ENCODE measurements at regions not wholly inside any gene's neighbourhood (a gene's known extent, or its start where the extent isn't known, plus 50 kb on each side); places are given as distances from the start of the nearest gene placed in this dataset.

- H3K79me2 ChIP-seq (ENCODE audit: control insufficient read depth, insufficient read depth, low read length) = no peaks in the 10 kb centered on the region
- FAIRE-seq = no peak
- H3K4me3 ChIP-seq (ENCODE audit: control insufficient read depth in 2 of 3, extremely low read depth in 1 of 3, insufficient read depth in 2 of 3, low read depth in 1 of 3, low read length in 3 of 3) = no peak overlapping the region
- TF ChIP-seq, protein P1, sequence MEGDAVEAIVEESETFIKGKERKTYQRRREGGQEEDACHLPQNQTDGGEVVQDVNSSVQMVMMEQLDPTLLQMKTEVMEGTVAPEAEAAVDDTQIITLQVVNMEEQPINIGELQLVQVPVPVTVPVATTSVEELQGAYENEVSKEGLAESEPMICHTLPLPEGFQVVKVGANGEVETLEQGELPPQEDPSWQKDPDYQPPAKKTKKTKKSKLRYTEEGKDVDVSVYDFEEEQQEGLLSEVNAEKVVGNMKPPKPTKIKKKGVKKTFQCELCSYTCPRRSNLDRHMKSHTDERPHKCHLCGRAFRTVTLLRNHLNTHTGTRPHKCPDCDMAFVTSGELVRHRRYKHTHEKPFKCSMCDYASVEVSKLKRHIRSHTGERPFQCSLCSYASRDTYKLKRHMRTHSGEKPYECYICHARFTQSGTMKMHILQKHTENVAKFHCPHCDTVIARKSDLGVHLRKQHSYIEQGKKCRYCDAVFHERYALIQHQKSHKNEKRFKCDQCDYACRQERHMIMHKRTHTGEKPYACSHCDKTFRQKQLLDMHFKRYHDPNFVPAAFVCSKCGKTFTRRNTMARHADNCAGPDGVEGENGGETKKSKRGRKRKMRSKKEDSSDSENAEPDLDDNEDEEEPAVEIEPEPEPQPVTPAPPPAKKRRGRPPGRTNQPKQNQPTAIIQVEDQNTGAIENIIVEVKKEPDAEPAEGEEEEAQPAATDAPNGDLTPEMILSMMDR (optimal IDR thresholded peaks at IDR 0.05 in 1 of 3, IDR thresholded peaks at IDR 0.05 in 1 of 3, conservative IDR thresholded peaks at IDR 0.05 in 1 of 3; ENCODE audit: extremely low read depth in 1 of 3, insufficient read depth in 2 of 3, low read length in 3 of 3) = no peak
- no peak for TF ChIP-seq EZH2 (IDR thresholded peaks at IDR 0.05; ENCODE audit: low read length)
- no peaks in the 10 kb centered on the region for H4K20me1 ChIP-seq (ENCODE audit: control insufficient read depth, extremely low read depth, insufficient read depth, low read length)
- no peaks in the 10 kb centered on the region for H3K9me3 ChIP-seq (ENCODE audit: control insufficient read depth, low read depth, low read length)
- H2AFZ ChIP-seq (ENCODE audit: control insufficient read depth, low read length) = no peak overlapping the region
- H3K36me3 ChIP-seq (ENCODE audit: control insufficient read depth in 2 of 2, extremely low read depth in 1 of 2, insufficient read depth in 2 of 2, low read length in 2 of 2) = no peaks in the 10 kb centered on the region
- no peak overlapping the region for H3K9ac ChIP-seq (ENCODE audit: control insufficient read depth, extremely low read depth, insufficient read depth, low read length)
- no peaks in the 10 kb centered on the region for H3K27me3 ChIP-seq (ENCODE audit: control insufficient read depth, extremely low read depth, insufficient read depth, low read length)
- no peak for DNase-seq (ENCODE audit: low read depth, low spot score)
- H3K9me1 ChIP-seq (ENCODE audit: control insufficient read depth, extremely low read depth, insufficient read depth, low read length) = no peaks in the 10 kb centered on the region
- no peak overlapping the region for H3K4me2 ChIP-seq (ENCODE audit: control insufficient read depth, extremely low read depth, insufficient read depth, low read depth, low read length)
- peaks cover 1% of the 10 kb centered on the region for H3K4me1 ChIP-seq (ENCODE audit: control insufficient read depth, extremely low read depth, insufficient read depth, low read length)
- H3K27ac ChIP-seq (ENCODE audit: control insufficient read depth, insufficient read depth, low read length) = no peak overlapping the region
- dilution Hi-C loops (cut with MboI; ENCODE audit: extremely low pct_ligation_motif_present, low sequenced_read_pairs) = no loop called here
These were observed 157.5 kb upstream of the SPIN4 start for GRCh38 chrX:63508668-63509067.

DNA sequence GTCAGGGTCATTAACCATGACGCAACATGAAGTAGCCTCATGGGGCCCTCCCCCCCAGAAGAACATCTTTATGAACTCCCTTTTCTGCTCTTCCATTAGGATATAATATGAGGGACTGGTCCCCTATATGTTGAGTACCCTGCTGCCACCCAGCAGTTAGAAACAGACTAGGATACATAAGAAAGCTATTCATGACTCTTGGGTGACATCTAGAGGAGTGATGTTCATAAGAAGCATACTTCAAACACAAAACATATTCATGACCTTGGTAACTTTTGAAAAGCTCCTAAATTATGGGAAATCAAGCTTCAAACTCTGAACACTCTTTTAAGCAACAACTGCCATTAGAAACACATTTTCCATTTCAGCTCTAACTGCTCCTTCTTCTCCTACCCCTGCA, 155.2 kb upstream of the SPIN4 start:
- H3K27me3 ChIP-seq (ENCODE audit: control insufficient read depth, extremely low read depth, insufficient read depth, low read length) = no peaks in the 10 kb centered on the region
- H4K20me1 ChIP-seq (ENCODE audit: control insufficient read depth, extremely low read depth, insufficient read depth, low read length) = no peaks in the 10 kb centered on the region
- H3K4me3 ChIP-seq (ENCODE audit: control insufficient read depth in 2 of 3, extremely low read depth in 1 of 3, insufficient read depth in 2 of 3, low read depth in 1 of 3, low read length in 3 of 3) = no peak overlapping the region
- TF ChIP-seq, protein P1 (optimal IDR thresholded peaks at IDR 0.05 in 1 of 3, IDR thresholded peaks at IDR 0.05 in 1 of 3, conservative IDR thresholded peaks at IDR 0.05 in 1 of 3; ENCODE audit: extremely low read depth in 1 of 3, insufficient read depth in 2 of 3, low read length in 3 of 3) = peak in 1 of 3 experiments; percentile 14
- TF ChIP-seq EZH2 (IDR thresholded peaks at IDR 0.05; ENCODE audit: low read length) = no peak
- H3K27ac ChIP-seq (ENCODE audit: control insufficient read depth, insufficient read depth, low read length) = no peak overlapping the region
- no peaks in the 10 kb centered on the region for H3K79me2 ChIP-seq (ENCODE audit: control insufficient read depth, insufficient read depth, low read length)
- H3K9me1 ChIP-seq (ENCODE audit: control insufficient read depth, extremely low read depth, insufficient read depth, low read length) = no peaks in the 10 kb centered on the region
- DNase-seq (ENCODE audit: low read depth, low spot score) = no peak
- peaks cover 4% of the 10 kb centered on the region for H3K4me1 ChIP-seq (ENCODE audit: control insufficient read depth, extremely low read depth, insufficient read depth, low read length)
- H3K9ac ChIP-seq (ENCODE audit: control insufficient read depth, extremely low read depth, insufficient read depth, low read length) = no peak overlapping the region
- no peak overlapping the region for H3K4me2 ChIP-seq (ENCODE audit: control insufficient read depth, extremely low read depth, insufficient read depth, low read depth, low read length)
- H3K36me3 ChIP-seq (ENCODE audit: control insufficient read depth in 2 of 2, extremely low read depth in 1 of 2, insufficient read depth in 2 of 2, low read length in 2 of 2) = no peaks in the 10 kb centered on the region
- dilution Hi-C loops (cut with MboI; ENCODE audit: extremely low pct_ligation_motif_present, low sequenced_read_pairs) = no loop called here
- H3K9me3 ChIP-seq (ENCODE audit: control insufficient read depth, low read depth, low read length) = no peaks in the 10 kb centered on the region
- no peak overlapping the region for H2AFZ ChIP-seq (ENCODE audit: control insufficient read depth, low read length)
- peak; percentile 13 for FAIRE-seq
